DND-41 (cell line): ENCODE measurements at regions not wholly inside any gene's neighbourhood (a gene's known extent, or its start where the extent isn't known, plus 50 kb on each side); places are given as distances from the start of the nearest gene placed in this dataset.

ENCODE experiments used
- CTCF ChIP-seq: IDR thresholded peaks from 2 replicates; pipeline ENCODE4 v1.5.1; 2012; ENCODE audit warnings: borderline replicate concordance, low read length, moderate library complexity, mild to moderate bottlenecking; ENCODE audit not compliant: poor library complexity, severe bottlenecking; ENCODE audit errors: extremely low read depth
- EZH2 ChIP-seq: IDR thresholded peaks from 3 replicates; pipeline ENCODE4 v1.6.1; 2012; ENCODE audit warnings: borderline replicate concordance, low read depth, mild to moderate bottlenecking, moderate library complexity, low read length, inconsistent platforms; ENCODE audit not compliant: severe bottlenecking

GRCh38 chr5:174616036-174616435 is 108.3 kb upstream of the MSX2 start:
- TF ChIP-seq CTCF: no peak
- no peak for TF ChIP-seq EZH2
